ENCODE measurements at regions not wholly inside any gene's neighbourhood (a gene's known extent, or its start where the extent isn't known, plus 50 kb on each side); places are given as distances from the start of the nearest gene placed in this dataset.

- TF ChIP-seq USF1 (IDR thresholded peaks at IDR 0.05) = no peak
- no peak for TF ChIP-seq EP300 (IDR thresholded peaks at IDR 0.05; ENCODE audit: borderline replicate concordance)
- TF ChIP-seq REST (IDR thresholded peaks at IDR 0.05; ENCODE audit: low read depth) = no peak
- no peak for TF ChIP-seq RAD21 (IDR thresholded peaks at IDR 0.05; ENCODE audit: low read depth)
- no peak for TF ChIP-seq TEAD4 (IDR thresholded peaks at IDR 0.05)
- no peak for TF ChIP-seq EGR1 (IDR thresholded peaks at IDR 0.05)
- no peak for TF ChIP-seq ZBTB7A (IDR thresholded peaks at IDR 0.05; ENCODE audit: low read depth)
- TF ChIP-seq TCF12 (IDR thresholded peaks at IDR 0.05; ENCODE audit: low read depth) = no peak
- TF ChIP-seq MAX (IDR thresholded peaks at IDR 0.05) = no peak
Measured at GRCh38 chr5:28580616-28581015, 1542.2 kb upstream of the CDH9 start.

All from Ishikawa (cell line).